WTC11 (cell line): ENCODE measurements at regions not wholly inside any gene's neighbourhood (a gene's known extent, or its start where the extent isn't known, plus 50 kb on each side); places are given as distances from the start of the nearest gene placed in this dataset.

ENCODE experiments used
- ATF1 ChIP-seq: sonication (generic); formaldehyde crosslinking; IDR thresholded peaks from 2 replicates; pipeline ENCODE4 v1.8.1; 2023; ENCODE audit warnings: mild to moderate bottlenecking, moderate library complexity, missing genetic modification reagents
- CBFB ChIP-seq: sonication (generic); formaldehyde crosslinking; IDR thresholded peaks from 2 replicates; pipeline ENCODE4 v1.8.1; 2022; ENCODE audit warnings: mild to moderate bottlenecking, low read depth, missing genetic modification reagents
- FOXJ3 ChIP-seq: sonication (generic); formaldehyde crosslinking; IDR thresholded peaks from 2 replicates; pipeline ENCODE4 v1.9.0; 2021; ENCODE audit warnings: missing genetic modification reagents, mild to moderate bottlenecking, borderline replicate concordance
- GRHL2 ChIP-seq: fragments of 250-450 bp; sonication (Bioruptor Pico); IDR thresholded peaks from 2 replicates; pipeline ENCODE4 v1.8.0; 2022; ENCODE audit warnings: mild to moderate bottlenecking, moderate library complexity; ENCODE audit not compliant: insufficient replicate concordance, severe bottlenecking
- JAZF1 ChIP-seq: fragments of 250-450 bp; sonication (Bioruptor Pico); IDR thresholded peaks from 2 replicates; pipeline ENCODE4 v1.9.0; 2021; ENCODE audit warnings: moderate library complexity, mild to moderate bottlenecking, inconsistent platforms
- NR3C1 ChIP-seq: sonication (generic); formaldehyde crosslinking; conservative IDR thresholded peaks from 2 replicates; pipeline ENCODE4 v1.8.1; 2023; ENCODE audit warnings: low read depth, mild to moderate bottlenecking, missing genetic modification reagents
- TEAD4 ChIP-seq: sonication (generic); formaldehyde crosslinking; IDR thresholded peaks from 2 replicates; pipeline ENCODE4 v1.8.0; 2022; ENCODE audit warnings: mild to moderate bottlenecking, missing genetic modification reagents
- ZNF396 ChIP-seq: fragments of 250-450 bp; sonication (Bioruptor Pico); IDR thresholded peaks from 2 replicates; pipeline ENCODE4 v1.8.0; 2021; ENCODE audit warnings: mild to moderate bottlenecking, moderate library complexity, borderline replicate concordance
- TF ChIP-seq, protein P1 (sequence below): fragments of 200-600 bp; IDR thresholded peaks from 2 replicates; pipeline ENCODE4 v1.8.0; 2022; ENCODE audit warnings: antibody characterized with exemption
- TF ChIP-seq, protein P2 (sequence below): sonication (generic); formaldehyde crosslinking; IDR thresholded peaks from 2 replicates; pipeline ENCODE4 v1.8.1; 2023; ENCODE audit warnings: mild to moderate bottlenecking, missing genetic modification reagents, moderate library complexity
- TF ChIP-seq, protein P3 (sequence below): sonication (generic); formaldehyde crosslinking; IDR thresholded peaks from 2 replicates; pipeline ENCODE4 v1.8.1; 2022; ENCODE audit warnings: missing genetic modification reagents, borderline replicate concordance

DNA sequence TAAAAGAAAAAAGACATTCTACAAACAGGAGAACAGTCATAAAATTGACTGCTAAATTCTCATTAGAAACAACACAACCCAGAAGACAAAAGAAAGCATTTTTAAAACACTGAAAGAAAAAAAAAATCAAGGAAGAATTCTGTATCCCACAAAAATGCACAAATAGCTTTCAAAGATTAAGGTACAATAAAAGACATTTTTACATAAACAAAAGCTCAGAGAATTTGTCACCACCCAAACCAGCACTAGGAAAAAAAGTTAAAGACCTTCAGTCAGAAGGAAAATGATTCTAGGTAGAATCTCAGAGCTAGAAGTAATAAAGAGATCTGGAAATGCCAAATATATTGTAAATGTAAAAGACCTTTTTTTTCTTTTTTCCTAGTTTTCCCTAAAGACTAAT is 252.4 kb downstream of the CLIC5 start:
- TF ChIP-seq, protein P1, sequence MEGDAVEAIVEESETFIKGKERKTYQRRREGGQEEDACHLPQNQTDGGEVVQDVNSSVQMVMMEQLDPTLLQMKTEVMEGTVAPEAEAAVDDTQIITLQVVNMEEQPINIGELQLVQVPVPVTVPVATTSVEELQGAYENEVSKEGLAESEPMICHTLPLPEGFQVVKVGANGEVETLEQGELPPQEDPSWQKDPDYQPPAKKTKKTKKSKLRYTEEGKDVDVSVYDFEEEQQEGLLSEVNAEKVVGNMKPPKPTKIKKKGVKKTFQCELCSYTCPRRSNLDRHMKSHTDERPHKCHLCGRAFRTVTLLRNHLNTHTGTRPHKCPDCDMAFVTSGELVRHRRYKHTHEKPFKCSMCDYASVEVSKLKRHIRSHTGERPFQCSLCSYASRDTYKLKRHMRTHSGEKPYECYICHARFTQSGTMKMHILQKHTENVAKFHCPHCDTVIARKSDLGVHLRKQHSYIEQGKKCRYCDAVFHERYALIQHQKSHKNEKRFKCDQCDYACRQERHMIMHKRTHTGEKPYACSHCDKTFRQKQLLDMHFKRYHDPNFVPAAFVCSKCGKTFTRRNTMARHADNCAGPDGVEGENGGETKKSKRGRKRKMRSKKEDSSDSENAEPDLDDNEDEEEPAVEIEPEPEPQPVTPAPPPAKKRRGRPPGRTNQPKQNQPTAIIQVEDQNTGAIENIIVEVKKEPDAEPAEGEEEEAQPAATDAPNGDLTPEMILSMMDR: no peak
- TF ChIP-seq ATF1: no peak
- TF ChIP-seq NR3C1 (CRISPR knock-in tag): no peak
- TF ChIP-seq, protein P2, sequence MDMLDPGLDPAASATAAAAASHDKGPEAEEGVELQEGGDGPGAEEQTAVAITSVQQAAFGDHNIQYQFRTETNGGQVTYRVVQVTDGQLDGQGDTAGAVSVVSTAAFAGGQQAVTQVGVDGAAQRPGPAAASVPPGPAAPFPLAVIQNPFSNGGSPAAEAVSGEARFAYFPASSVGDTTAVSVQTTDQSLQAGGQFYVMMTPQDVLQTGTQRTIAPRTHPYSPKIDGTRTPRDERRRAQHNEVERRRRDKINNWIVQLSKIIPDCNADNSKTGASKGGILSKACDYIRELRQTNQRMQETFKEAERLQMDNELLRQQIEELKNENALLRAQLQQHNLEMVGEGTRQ (CRISPR knock-in tag): no peak
- TF ChIP-seq ZNF396: no peak
- TF ChIP-seq FOXJ3 (CRISPR knock-in tag): no peak
- no peak for TF ChIP-seq TEAD4
- no peak for TF ChIP-seq JAZF1 (CRISPR knock-in tag)
- TF ChIP-seq CBFB (CRISPR knock-in tag): no peak
- TF ChIP-seq, protein P3, sequence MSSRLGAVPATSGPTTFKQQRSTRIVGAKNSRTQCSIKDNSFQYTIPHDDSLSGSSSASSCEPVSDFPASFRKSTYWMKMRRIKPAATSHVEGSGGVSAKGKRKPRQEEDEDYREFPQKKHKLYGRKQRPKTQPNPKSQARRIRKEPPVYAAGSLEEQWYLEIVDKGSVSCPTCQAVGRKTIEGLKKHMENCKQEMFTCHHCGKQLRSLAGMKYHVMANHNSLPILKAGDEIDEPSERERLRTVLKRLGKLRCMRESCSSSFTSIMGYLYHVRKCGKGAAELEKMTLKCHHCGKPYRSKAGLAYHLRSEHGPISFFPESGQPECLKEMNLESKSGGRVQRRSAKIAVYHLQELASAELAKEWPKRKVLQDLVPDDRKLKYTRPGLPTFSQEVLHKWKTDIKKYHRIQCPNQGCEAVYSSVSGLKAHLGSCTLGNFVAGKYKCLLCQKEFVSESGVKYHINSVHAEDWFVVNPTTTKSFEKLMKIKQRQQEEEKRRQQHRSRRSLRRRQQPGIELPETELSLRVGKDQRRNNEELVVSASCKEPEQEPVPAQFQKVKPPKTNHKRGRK: no peak
- TF ChIP-seq GRHL2: no peak
